ENCODE measurements at regions not wholly inside any gene's neighbourhood (a gene's known extent, or its start where the extent isn't known, plus 50 kb on each side); places are given as distances from the start of the nearest gene placed in this dataset.
"Not testable (repeated sequence)": the region's sequence is repeated elsewhere in the genome, so short reads cannot be mapped to it uniquely, and the experiment has no call there.

DNA sequence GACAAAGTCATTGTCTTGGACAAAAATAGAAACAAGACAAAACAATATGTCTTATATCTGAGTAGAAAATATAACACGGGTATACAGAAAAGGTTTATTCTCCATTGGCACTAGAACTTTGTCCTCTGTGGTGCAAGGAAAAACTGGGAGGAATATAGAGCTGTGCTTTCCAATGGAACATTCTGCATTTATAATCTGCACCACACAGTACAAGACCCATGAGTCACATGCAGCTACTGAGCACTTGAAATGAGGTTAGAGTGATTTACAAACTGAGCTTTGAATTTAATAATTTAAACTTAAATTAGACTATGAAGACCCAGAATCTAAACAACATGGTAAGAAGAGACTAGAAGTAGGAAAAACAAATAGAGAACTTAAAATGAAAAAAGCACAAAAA, 86.1 kb downstream of the RAP2A start:
- DNase-seq (ENCODE audit: low spot score): no peak

DNA sequence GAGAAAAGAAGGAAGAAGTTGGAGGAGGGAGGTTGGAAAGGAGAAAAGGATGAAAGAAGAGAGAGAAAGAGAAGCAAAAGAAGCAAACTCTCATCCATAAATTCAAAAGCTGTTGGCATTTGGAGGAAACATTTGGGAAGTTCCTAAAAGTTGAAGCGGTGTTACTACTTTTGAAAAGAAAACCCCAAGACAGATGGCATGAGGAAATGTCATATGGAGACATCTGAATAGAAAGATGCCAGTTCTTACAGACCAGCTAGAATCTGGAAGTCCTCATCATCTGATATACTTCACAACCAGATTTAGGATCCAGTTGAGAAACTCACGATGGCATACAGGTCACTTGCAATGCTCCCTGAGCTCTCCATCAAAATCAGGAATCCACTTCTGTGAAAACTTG, 86.9 kb downstream of the RAP2A start:
- DNase-seq (ENCODE audit: low spot score): no peak

DNA sequence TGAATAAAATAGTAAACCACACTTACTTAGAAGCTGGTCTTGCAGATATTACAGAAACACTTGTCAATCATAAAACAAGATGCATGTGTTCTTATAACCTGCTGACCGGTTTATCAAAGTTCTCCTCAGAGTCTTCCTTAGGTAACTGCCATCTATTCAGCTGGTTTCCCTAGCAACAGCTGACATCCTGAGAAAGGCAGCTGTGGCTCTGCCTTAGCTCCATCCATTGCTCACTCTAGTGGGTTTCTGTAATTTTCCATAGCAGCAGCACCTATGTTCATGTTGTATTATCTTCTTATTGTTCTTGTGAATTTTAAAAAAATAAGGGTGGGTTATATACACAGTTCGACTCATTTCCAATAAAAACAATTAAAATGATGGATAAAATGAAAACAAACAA, 87.8 kb downstream of the RAP2A start:
- no peak for DNase-seq (ENCODE audit: low spot score)

DNA sequence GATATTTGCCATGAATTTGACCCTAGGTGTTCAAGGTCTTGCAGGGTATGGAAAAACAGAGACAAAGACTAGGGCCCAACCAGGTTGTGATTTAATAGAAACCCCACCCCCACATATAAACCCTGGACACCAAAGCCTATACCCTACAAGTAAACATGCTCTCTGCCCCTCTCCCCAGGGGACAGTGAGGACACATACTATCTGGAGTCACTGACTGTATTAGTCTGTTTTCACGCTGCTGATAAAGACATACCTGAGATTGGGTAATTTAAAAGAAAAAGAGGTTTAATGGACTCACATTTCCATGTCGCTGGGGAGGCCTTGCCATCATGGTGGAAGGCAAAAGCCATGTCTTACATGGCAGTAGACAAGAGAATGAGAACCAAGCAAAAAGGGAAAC, 88.3 kb downstream of the RAP2A start:
- no peak for DNase-seq (ENCODE audit: low spot score)

DNA sequence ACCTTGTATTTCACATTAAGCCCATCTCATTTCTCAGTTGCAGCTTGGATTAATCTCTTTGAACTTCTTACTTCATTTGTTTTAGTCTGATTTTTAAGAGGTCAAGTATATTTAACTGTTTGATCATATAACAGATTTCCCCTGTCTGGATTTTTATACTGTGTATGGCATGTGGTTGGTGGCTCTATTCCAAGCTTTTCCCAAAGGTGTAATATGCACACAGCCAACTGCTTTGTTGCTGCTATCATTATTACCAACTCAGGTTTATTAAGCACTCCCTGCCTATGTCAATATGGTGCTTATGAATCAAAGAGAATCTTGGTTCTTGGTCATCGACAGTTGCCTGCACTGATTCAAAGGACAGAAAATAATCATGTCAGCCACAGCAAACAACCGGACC, 92.6 kb downstream of the RAP2A start:
- DNase-seq (ENCODE audit: low spot score): no peak

DNA sequence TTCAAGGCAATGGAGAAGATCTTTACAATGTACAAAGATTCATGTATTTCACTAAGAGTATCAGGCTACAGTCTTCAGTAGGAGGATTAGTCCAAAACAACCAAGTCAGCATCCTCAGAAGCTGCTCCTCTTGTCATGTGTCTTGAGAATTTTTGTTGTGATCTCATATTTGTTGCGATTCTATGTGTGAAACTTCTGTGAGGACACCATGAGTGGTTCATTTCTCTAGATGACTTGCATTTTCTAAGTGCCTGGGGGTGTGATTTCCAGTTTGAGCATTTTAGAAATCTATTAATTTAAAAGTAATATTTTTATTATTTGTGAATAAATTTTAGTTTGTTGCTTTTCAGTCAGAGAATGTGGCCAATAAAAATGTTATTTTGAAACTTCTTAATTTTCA, 94.5 kb downstream of the RAP2A start:
- DNase-seq (ENCODE audit: low spot score): no peak

DNA sequence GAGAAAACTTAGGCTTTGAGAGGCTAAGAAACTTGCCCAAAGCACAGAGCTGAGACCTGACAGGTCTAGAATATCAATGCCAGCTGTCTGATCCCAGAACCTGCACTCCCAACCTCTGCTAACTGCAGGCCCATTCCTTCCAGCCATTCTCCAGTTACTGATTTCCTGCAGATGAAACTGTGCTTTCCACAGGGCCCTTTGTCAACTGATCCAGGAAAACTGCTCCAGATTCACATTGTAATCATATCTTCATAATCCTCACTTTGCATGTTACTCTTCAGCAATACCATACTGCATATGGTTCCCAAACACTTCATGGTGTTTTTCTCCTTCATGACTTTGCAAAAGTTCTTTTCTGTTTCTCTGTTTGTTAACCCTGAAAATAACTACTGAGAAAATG, 100.6 kb downstream of the RAP2A start:
- no peak for DNase-seq (ENCODE audit: low spot score)

DNA sequence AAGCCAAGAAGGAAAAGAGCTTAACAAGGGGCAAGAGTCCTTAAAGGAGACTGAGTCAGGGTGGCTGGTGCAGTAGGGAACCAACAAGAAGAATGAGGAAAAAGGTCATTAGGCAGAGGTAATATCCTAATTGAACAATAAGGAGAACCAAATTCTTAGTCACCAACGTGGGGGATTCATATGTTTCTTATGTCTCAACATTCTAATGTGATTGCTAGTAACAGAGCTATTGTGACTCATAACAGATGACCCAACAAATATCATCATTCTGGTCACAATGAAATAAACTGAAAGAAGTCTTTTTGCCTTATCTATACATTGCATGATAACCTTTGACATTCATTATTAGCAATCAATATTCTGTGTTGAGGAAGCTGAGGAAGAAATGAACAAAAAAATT, 101.6 kb downstream of the RAP2A start:
- no peak for DNase-seq (ENCODE audit: low spot score)

DNA sequence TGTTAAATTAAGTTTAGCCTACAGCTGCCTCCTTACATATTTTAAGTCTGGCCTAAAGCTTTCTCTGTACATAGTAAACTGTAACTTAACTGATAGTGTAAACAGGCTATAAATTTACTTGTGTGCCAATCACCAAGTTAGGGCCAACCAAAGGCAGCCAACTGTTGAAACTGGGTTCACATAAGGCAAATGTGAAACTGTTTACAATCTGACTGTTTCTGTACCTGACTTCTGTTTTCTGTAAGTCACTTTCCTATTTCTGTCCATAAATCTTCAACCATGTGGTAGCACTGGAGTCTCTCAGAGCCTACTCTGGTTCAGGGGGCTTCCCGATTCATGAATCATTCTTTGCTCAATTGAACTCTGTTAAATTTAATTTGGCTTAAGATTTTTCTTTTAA, 103.1 kb downstream of the RAP2A start:
- no peak for DNase-seq (ENCODE audit: low spot score)

DNA sequence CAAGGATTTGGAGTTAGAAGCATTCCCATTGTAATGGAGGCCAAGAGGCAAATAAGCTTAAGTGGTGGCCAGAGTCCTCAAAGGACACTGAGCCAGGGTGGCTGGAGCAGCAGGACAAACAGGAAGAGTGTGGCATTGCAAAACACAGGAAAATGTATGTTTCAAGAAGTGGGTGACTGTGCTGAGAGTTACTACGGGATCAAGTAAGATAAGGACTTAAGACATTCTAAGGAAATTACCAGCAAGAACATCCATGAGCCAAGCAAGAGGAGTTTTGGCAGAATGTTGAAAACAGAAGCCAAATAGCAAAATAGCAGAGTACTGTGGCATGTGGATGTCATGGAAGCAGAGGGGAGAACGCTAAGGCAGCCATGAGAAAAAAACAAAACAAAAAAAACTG, 104.2 kb downstream of the RAP2A start:
- DNase-seq (ENCODE audit: low spot score): no peak

DNA sequence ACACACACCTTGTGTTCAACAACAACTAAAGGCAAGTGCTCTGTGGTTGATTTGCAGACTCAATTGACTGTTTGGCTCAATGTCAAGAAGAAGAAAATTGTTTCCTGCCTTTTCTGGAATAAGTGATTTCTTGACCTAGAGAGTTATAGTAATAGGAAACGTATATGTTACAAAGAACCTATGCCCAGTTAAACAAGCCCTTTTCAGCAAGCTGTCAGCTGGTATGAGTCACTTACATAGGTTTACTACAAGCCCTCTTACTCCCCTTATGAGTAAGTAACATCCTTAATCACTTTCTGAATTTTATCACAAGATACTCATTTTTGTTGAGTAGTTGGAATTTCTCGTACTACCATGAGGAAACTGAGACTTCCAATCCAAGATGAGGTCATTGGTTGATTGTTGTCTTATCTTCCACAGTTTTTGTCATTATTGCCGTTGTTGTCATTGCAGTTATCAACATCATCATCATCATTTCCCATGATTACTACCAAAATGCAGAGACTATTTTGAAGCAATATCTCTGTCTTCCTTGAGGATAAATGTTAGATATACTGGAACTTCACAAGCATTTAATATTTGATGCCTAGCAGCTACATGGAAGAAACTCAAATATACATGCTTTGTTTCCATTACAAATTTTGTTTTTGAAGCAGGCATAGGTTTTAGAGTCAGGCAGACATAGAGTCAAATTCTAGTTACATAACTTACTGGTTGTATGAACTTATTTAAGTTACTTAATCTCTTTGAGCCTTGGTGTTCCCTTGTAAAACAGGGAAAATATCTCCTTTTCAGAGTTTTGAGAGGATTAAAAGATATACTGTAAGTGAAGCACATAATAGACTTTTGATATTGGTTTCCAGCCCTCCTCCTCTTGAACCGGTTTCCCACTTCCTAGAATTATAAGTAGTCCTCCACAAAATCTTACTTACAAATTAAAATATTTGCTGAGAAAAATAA, 106.0 kb downstream of the RAP2A start:
- no peak for DNase-seq (ENCODE audit: low spot score)

DNA sequence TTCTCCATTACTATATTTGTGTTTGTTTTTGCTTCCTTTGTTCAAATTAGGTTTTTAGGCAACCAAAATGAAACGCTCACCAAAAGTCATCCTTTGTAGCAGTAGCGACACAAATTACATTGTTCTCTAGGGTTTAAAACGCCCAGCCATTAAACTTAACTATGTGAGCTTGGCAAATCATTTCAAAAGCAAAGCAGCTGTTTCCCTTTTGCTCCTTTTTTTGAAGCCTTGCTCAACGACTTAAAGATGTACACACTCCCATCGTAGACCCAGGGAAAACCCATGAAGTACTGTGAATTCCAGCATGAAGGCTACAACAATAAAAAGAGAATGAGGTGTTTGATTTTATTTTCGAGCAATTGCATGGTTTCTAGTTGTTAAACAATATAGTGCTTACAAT, 106.7 kb downstream of the RAP2A start:
- no peak for DNase-seq (ENCODE audit: low spot score)

DNA sequence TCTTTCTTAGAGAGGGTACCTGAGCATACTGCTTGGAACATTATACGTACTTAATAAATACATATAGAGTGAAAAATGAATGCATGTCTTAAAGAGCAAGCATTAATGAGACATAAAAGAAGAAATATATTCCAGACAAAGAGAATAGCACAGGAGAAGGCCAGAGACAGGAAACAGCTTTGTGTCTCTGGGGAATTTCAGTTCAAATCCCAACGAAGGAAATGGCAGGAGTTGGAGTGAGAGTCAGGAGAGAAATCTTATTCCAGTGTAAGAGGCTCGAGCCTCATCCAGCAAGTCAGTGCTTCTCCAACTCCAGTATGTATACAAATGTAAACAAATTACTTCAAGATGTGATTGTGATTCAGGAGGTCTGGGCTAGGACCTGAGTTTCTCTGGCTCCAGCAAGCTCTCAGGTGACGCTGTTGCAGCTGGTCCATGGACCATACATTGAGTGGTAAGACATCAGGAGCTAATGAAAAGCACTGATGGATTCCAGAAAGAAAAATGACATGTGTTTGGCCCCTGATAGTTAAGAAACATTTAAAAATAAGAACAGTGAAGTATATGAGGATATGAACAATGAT, 108.2 kb downstream of the RAP2A start:
- no peak for DNase-seq (ENCODE audit: low spot score)

DNA sequence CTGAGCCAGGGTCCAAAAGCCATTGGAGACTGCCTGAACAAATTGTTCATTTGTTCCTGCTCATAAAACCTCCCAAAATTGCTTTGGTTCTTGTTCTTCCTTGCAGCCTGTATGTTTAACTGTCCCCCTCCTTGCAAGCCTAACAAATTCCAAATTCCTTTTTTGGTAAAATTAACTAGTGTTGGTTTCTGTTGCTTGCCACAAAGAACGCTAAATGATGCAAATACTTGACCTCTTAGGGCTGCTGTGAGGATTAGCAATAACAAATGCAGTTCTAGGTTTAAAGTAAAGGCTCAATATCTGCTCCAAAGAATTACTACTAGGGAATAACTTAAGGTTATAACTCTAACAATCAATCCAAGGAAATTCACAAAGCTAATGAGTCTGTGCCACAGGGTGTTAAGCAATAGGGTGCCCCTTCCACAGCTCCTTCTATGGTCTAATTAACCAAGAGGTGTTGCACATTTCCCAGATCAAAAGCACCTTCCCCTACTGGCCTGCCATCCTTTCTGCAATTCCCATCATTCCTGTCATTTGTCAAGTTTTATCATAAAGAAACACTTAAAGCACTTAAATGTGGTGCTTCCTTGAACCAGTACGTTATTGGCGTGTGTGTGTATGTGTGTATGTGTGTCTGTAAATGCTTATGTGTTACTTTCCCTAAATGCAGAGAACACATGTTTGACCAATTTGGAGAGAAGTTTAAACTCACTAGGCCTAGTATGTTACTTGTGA, 110.2 kb downstream of the RAP2A start:
- no peak for DNase-seq (ENCODE audit: low spot score)

DNA sequence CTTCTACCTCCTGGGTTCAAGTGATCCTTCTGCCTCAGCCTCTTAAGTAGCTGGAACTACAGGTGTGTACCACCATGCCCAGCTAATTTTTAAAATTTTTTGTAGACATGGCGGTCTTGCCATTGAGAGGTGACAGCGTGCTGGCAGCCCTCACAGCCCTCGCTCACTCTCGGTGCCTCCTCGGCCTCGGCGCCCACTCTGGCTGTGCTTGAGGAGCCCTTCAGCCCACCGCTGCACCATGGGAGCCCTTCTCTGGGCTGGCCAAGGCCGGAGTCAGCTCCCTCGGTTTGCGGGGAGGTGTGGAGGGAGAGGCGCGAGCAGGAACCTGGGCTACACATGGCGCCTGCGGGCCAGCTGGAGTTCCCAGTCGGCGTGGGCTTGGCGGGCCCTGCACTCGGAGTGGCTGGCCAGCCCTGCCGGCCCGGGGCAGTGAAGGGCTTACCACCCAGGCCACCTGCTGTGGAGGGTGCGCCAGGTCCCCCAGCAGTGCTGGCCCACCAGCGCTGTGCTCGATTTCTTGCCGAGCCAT, 111.1 kb downstream of the RAP2A start:
- DNase-seq (ENCODE audit: low spot score): not testable (repeated sequence)

DNA sequence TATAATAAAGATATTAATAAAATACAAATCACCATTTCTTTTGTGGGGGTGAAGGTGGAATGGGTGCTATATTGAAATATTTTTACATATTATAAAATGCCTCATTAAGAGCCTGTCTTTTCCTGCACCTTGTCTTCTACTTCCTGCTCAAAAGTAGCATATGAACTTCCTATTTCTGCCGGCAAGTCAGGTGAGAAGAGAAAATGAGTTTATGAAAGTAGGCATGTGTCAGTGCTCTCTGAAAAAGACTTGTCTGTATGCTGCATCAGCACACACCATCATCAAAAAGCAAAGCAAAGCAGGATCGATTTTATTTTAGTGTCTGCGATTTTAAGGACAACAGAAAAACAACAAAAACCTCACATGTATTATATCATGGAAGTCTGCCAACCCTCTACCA, 114.2 kb downstream of the RAP2A start:
- no peak for DNase-seq (ENCODE audit: low spot score)

DNA sequence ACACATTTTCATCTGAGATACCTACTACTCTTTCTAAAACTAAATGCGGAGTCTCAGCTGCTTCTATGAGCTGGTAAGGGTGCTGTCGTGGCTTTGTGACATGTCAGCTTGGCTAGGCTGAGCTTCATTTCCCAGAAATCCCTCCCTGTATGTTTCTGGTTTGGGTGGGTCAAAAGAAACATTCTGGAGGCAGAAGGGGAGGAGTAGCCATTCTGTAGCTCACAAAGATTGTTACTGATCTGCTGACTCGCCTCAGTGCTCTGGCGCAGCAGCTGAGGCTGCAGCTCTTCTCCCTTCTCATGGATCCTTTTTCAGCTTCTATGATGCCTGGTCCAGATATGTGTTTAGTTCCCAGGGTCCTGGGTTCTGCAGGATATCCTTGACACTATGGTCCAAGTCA, 114.7 kb downstream of the RAP2A start:
- DNase-seq (ENCODE audit: low spot score): no peak

DNA sequence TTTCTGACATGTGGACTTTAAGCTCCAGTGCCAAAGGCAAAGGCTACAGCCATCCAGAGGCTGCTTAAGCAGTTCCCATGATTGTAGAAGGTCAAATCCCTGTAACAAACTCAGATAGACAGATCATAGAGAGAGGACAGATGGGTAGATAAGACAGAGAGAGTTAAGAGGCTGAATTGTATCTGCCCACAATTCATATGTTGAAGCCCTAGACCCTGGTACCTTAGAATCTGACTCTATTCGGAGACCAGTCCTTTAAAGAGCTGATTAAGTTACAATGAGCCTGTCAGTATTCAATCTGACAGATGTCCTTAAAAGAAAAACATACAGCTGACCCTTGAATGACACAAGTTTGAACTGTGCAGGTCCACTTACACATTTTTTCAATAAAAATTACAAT, 115.2 kb downstream of the RAP2A start:
- DNase-seq (ENCODE audit: low spot score): no peak

DNA sequence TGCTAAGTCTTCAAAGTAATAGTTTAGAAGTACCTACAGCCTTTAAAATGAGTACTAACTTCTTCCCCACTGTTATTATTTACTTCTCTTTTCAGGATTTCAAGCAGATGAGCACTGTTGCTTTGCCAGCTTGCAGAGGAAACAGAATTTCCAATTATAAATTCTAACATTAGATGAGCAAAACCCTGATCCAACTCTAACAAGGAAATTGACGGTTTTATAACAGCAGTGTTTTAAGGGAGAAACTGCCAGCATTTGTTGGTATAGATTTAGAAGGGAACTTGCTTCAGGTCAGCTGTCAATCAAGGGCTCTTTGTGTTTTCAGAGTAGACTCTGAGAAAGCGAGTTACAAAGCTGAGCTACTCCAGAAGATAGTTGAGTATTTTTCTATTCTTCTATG, 120.5 kb downstream of the RAP2A start:
- no peak for DNase-seq (ENCODE audit: low spot score)

DNA sequence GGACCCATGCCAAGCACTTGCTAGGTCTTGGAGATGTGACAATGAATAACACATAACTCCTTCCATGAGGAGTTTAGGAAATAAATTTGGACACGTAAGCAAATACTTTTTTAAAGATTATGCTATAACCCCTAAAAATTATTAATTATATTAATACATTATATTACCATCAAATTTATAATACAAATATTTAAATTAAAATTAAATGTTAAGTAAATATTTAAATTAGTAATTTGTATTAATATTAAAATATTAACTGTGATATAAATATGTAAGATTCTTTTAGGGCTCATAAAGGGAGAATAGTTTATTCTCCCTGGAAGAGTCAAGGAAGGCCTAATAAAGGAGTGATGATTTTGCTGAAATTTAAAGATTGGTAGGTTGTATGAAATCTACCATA, 121.1 kb downstream of the RAP2A start:
- DNase-seq (ENCODE audit: low spot score): no peak

DNA sequence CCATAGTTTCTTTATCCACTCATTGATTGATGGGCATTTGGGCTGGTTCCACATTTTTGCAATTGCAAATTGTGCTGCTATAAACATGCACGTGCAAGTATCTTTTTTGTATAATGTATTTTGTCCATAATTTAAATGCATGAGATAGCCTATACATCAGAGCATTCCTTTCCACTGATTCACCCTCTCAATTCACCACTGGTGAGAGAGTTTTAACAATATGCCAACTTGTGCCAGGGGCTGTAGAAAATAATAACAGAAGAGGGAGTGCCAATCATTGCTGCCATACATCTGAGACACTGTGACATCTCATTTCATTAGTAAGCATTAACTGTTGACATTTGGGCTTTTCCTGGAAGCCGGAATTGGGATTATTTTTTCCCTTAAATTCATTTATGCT, 125.1 kb downstream of the RAP2A start:
- no peak for DNase-seq (ENCODE audit: low spot score)

DNA sequence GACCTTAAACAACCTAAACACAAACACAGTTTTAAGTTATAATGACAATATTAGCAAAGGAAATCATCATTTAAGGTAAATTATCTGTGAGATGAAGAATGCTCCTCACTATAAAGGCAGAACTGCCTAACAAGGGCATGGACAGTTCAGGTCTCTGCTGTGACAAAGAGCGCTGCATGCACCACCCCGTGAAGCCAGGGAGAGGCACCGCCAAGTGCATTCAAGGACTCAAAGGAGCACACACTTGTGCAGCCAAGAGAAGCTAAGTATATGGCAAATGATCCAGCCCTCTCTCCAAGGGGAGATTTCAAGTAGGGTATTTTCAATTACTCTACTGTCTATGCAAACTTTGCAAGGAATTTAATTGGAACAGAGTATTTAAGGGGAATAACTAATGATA, 126.0 kb downstream of the RAP2A start:
- DNase-seq (ENCODE audit: low spot score): no peak

DNA sequence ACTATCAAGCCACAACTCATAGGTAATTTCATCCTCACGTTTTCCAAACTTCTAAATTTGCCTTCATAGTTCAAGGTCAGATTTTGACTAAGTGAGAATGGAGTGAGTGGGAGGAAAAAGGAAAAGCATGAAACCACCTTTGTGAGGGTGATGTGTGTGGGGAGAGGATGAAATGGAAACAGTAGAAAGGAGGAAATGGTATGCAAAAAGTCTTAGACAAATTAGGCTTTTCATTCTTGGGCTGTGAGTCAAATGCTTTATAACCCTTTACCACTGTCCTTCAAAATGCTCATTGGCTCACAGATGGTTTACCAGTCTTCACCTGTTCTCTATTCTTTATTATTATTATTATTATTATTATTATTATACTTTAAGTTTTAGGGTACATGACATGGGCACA, 127.2 kb downstream of the RAP2A start:
- no peak for DNase-seq (ENCODE audit: low spot score)

All from D341Med (cell line).